Endothelial cell of umbilical vein (primary cell): ENCODE measurements at regions not wholly inside any gene's neighbourhood (a gene's known extent, or its start where the extent isn't known, plus 50 kb on each side); places are given as distances from the start of the nearest gene placed in this dataset.
"Not testable (repeated sequence)": the region's sequence is repeated elsewhere in the genome, so short reads cannot be mapped to it uniquely, and the experiment has no call there.

Experiments used
- BruUV-seq: library from RNA; stranded (reverse); fragments of 400-500 nt; replicated peaks from 2 replicates; lab custom pipeline; 2021; lab: Mats Ljungman, UMichigan
- CTCF ChIA-PET: fragments of 300-600, 350-600 bp; sonication (Branson Sonifier 250); formaldehyde crosslinking; loops from one replicate; lab custom pipeline; 2021; ENCODE audit warnings: antibody characterized with exemption, inconsistent platforms; lab: Charles Lee
- POLR2A ChIA-PET: fragments of 300-600, 350-600 bp; sonication (Branson Sonifier 250); formaldehyde crosslinking; loops from one replicate; lab custom pipeline; 2021; ENCODE audit warnings: antibody characterized with exemption, inconsistent platforms; lab: Charles Lee
- DNase-seq: peaks from one replicate; pipeline ENCODE4 v3.0.0-alpha.2; 2011; ENCODE audit warnings: low read depth, low spot score
- FAIRE-seq: peaks from 2 replicates; lab custom pipeline; 2011; peaks lifted over from hg19 to GRCh38; lab: Jason Lieb, UNC
- H2AFZ ChIP-seq: 2 replicates; pipeline ENCODE4 v1.6.0; 2012; ENCODE audit warnings: low read depth, low read length, control low read depth, inconsistent platforms
- H3K27ac ChIP-seq: 2 replicates; pipeline ENCODE4 v1.5.1; 2011; ENCODE audit warnings: low read depth, mild to moderate bottlenecking, control low read depth, low read length, moderate library complexity; ENCODE audit not compliant: insufficient read depth
- H3K27me3 ChIP-seq, 2 experiments: 2 replicates each; pipeline versions ENCODE4 v1.6.0 to v1.6.1; 2011; ENCODE audit warnings: low read length in 2 of 2, mixed read lengths in 1 of 2; ENCODE audit not compliant: control insufficient read depth in 2 of 2, insufficient read depth in 2 of 2
- H3K36me3 ChIP-seq, 2 experiments: 2 replicates in 1 of 2; 3 replicates in 1 of 2; pipeline ENCODE4 v1.5.1; 2011; ENCODE audit warnings: low read length in 2 of 2, mild to moderate bottlenecking in 1 of 2, moderate library complexity in 1 of 2; ENCODE audit not compliant: control insufficient read depth in 2 of 2, insufficient read depth in 2 of 2; ENCODE audit errors: extremely low read depth in 1 of 2
- H3K4me1 ChIP-seq: 3 replicates; pipeline ENCODE4 v1.5.1; 2011; ENCODE audit warnings: mild to moderate bottlenecking, low read length; ENCODE audit not compliant: control insufficient read depth, insufficient read depth; ENCODE audit errors: extremely low read depth
- H3K4me2 ChIP-seq: 2 replicates; pipeline ENCODE4 v1.6.1; 2011; ENCODE audit warnings: low read length, control low read depth, mixed read lengths; ENCODE audit not compliant: insufficient read depth
- H3K4me3 ChIP-seq, 3 experiments: fragments of 200-600 bp in 1 of 3; sonication (generic), shearing (Covaris generic) in 1 of 3; replicated peaks in 1 of 3; 2 replicates each; pipeline ENCODE4 v1.5.1; 2011 to 2016; ENCODE audit warnings: control low read depth in 3 of 3, low read length in 3 of 3, mild to moderate bottlenecking in 2 of 3, inconsistent platforms in 1 of 3, low read depth in 1 of 3, moderate library complexity in 1 of 3; ENCODE audit not compliant: insufficient read depth in 1 of 3
- H3K79me2 ChIP-seq: 2 replicates; pipeline ENCODE4 v1.6.0; 2012; ENCODE audit warnings: low read length, inconsistent platforms; ENCODE audit not compliant: control insufficient read depth, insufficient read depth
- H3K9ac ChIP-seq: replicated peaks from 2 replicates; pipeline ENCODE3; 2011; ENCODE audit warnings: low read length, control low read depth; ENCODE audit not compliant: insufficient read depth; ENCODE audit errors: extremely low read depth
- H3K9me1 ChIP-seq: replicated peaks from 3 replicates; pipeline ENCODE4 v1.6.0; 2011; ENCODE audit warnings: mild to moderate bottlenecking, low read length; ENCODE audit not compliant: control insufficient read depth, insufficient read depth; ENCODE audit errors: extremely low read depth
- H3K9me3 ChIP-seq: replicated peaks from 2 replicates; pipeline ENCODE4 v1.5.1; 2012; ENCODE audit warnings: low read length, inconsistent platforms; ENCODE audit not compliant: control insufficient read depth, insufficient read depth
- H4K20me1 ChIP-seq: replicated peaks from 2 replicates; pipeline ENCODE3; 2011; ENCODE audit warnings: mild to moderate bottlenecking, low read length; ENCODE audit not compliant: control insufficient read depth, insufficient read depth; ENCODE audit errors: extremely low read depth
- EZH2 ChIP-seq: IDR thresholded peaks from 2 replicates; pipeline ENCODE4 v1.6.1; 2012; ENCODE audit warnings: borderline replicate concordance, low read depth, mild to moderate bottlenecking, moderate library complexity, low read length, inconsistent platforms; ENCODE audit not compliant: severe bottlenecking
- FOS ChIP-seq: IDR thresholded peaks from 2 replicates; pipeline ENCODE4 v1.6.1; 2011; ENCODE audit warnings: mild to moderate bottlenecking, low read length, moderate library complexity, borderline replicate concordance; ENCODE audit not compliant: insufficient read depth
- GATA2 ChIP-seq: IDR thresholded peaks from 2 replicates; pipeline ENCODE4 v1.7.0; 2011; ENCODE audit warnings: low read depth, mild to moderate bottlenecking, moderate library complexity, mixed read lengths, low read length; ENCODE audit not compliant: insufficient read length, insufficient read depth
- JUN ChIP-seq: IDR thresholded peaks from 2 replicates; pipeline ENCODE4 v1.6.1; 2011; ENCODE audit warnings: borderline replicate concordance, low read depth; ENCODE audit not compliant: insufficient read length, insufficient read depth
- POLR2A ChIP-seq: IDR thresholded peaks from 2 replicates; pipeline ENCODE4 v1.6.1; 2012; ENCODE audit warnings: low read depth, mild to moderate bottlenecking, control low read depth, low read length
- POLR2AphosphoS5 ChIP-seq: IDR thresholded peaks from 2 replicates; pipeline ENCODE4 v1.6.1; 2012; ENCODE audit warnings: low read depth, mild to moderate bottlenecking, control low read depth, low read length, moderate library complexity; ENCODE audit not compliant: insufficient read depth
- dilution Hi-C: fragments of 300-500 bp; cut with MboI; formaldehyde crosslinking; loops from one replicate; pipeline ENCODE4 v1.15.0; 2019; ENCODE audit warnings: low sequenced_read_pairs; ENCODE audit not compliant: extremely low pct_ligation_motif_present
- intact Hi-C: fragments of 100-400 bp; cut with micrococcal nuclease; formaldehyde crosslinking; loops from one replicate; pipeline ENCODE4 v1.10.0; 2022
- TF ChIP-seq, protein P1 (sequence below): IDR thresholded peaks from 2 replicates; pipeline ENCODE4 v1.6.1; 2011; ENCODE audit not compliant: insufficient read depth, insufficient read length
- TF ChIP-seq, protein P2 (sequence below), 2 donors: IDR thresholded peaks; 1 replicate in 1 of 2; 2 replicates in 1 of 2; pipeline ENCODE4 v1.5.1; 2011; ENCODE audit warnings: low read length in 2 of 2, mild to moderate bottlenecking in 2 of 2, moderate library complexity in 2 of 2, control low read depth in 1 of 2, inconsistent platforms in 1 of 2, low read depth in 1 of 2; ENCODE audit not compliant: insufficient read depth in 1 of 2; ENCODE audit errors: extremely low read depth in 1 of 2

- H3K27ac ChIP-seq, H3K4me1 ChIP-seq, H3K4me3 ChIP-seq, dilution Hi-C loops, H3K9me3 ChIP-seq, H3K36me3 ChIP-seq, H3K79me2 ChIP-seq, POLR2A ChIA-PET, H3K9me1 ChIP-seq, DNase-seq, H3K9ac ChIP-seq, intact Hi-C loops, BruUV-seq, H2AFZ ChIP-seq, H3K27me3 ChIP-seq, CTCF ChIA-PET, H3K4me2 ChIP-seq, FAIRE-seq, H4K20me1 ChIP-seq: not testable (repeated sequence)
These were observed 207.8 kb downstream of the USP6NL start for GRCh38 chr10:11403646-11404045.

- Histone ChIP-seq H3K4me3 (no peak overlapping the region), H3K4me2 (peak overlapping the region; percentile 16), H3K79me2 (no peaks in the 10 kb centered on the region), H2AFZ (no peak overlapping the region), H3K27me3 (no peaks in the 10 kb centered on the region), H3K27ac (no peak overlapping the region), H4K20me1 (no peaks in the 10 kb centered on the region), H3K36me3 (no peaks in the 10 kb centered on the region), H3K9me3 (no peaks in the 10 kb centered on the region), H3K9me1 (no peaks in the 10 kb centered on the region), H3K4me1 (no peaks in the 10 kb centered on the region), H3K9ac (no peak overlapping the region)
- intact Hi-C loops (no loop called here), dilution Hi-C loops (no loop called here)
- no TSS peak for BruUV-seq
- ChIA-PET CTCF (no interaction called here), POLR2A (no interaction called here)
- no peak for DNase-seq
- no peak for FAIRE-seq
- TF ChIP-seq POLR2AphosphoS5: no peak
- TF ChIP-seq, protein P1, sequence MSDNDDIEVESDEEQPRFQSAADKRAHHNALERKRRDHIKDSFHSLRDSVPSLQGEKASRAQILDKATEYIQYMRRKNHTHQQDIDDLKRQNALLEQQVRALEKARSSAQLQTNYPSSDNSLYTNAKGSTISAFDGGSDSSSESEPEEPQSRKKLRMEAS: no peak
- TF ChIP-seq POLR2A: no peak
- TF ChIP-seq GATA2: no peak
- no peak for TF ChIP-seq EZH2
- TF ChIP-seq, protein P2, sequence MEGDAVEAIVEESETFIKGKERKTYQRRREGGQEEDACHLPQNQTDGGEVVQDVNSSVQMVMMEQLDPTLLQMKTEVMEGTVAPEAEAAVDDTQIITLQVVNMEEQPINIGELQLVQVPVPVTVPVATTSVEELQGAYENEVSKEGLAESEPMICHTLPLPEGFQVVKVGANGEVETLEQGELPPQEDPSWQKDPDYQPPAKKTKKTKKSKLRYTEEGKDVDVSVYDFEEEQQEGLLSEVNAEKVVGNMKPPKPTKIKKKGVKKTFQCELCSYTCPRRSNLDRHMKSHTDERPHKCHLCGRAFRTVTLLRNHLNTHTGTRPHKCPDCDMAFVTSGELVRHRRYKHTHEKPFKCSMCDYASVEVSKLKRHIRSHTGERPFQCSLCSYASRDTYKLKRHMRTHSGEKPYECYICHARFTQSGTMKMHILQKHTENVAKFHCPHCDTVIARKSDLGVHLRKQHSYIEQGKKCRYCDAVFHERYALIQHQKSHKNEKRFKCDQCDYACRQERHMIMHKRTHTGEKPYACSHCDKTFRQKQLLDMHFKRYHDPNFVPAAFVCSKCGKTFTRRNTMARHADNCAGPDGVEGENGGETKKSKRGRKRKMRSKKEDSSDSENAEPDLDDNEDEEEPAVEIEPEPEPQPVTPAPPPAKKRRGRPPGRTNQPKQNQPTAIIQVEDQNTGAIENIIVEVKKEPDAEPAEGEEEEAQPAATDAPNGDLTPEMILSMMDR (IDR thresholded peaks at IDR 0.05; ENCODE audit: extremely low read depth in 1 of 2, insufficient read depth in 1 of 2, low read depth in 1 of 2, low read length in 2 of 2): no peak
- TF ChIP-seq FOS: no peak
- TF ChIP-seq JUN: peak; percentile 7
These were observed 208.3 kb downstream of the USP6NL start for GRCh38 chr10:11403116-11403515.
